Mesendoderm (in vitro differentiated cells): ENCODE measurements at regions not wholly inside any gene's neighbourhood (a gene's known extent, or its start where the extent isn't known, plus 50 kb on each side); places are given as distances from the start of the nearest gene placed in this dataset.

Experiments
- DNase-seq: peaks from one replicate; pipeline ENCODE4 v3.0.0; 2013
- H2AK5ac ChIP-seq: 2 replicates; pipeline ENCODE4 v1.6.1; 2013; ENCODE audit warnings: low read length, inconsistent platforms
- H2BK120ac ChIP-seq: 2 replicates; pipeline ENCODE4 v1.6.1; 2013; ENCODE audit warnings: low read depth, mild to moderate bottlenecking, low read length, moderate library complexity, mixed read lengths
- H2BK15ac ChIP-seq: replicated peaks from 2 replicates; pipeline ENCODE4 v1.6.1; 2013; ENCODE audit warnings: low read depth, mild to moderate bottlenecking, moderate library complexity
- H2BK5ac ChIP-seq: 2 replicates; pipeline ENCODE4 v1.6.1; 2013; ENCODE audit warnings: low read length, inconsistent platforms
- H3K18ac ChIP-seq: 2 replicates; pipeline ENCODE4 v1.6.1; 2013; ENCODE audit warnings: mild to moderate bottlenecking, low read length, mixed read lengths
- H3K23ac ChIP-seq: one replicate; pipeline ENCODE4 v1.6.1; 2013; ENCODE audit warnings: low read length
- H3K27ac ChIP-seq: 2 replicates; pipeline ENCODE4 v1.5.1; 2013; ENCODE audit warnings: low read depth, mild to moderate bottlenecking, inconsistent platforms, low read length, moderate library complexity
- H3K27me3 ChIP-seq: 2 replicates; pipeline ENCODE4 v1.6.1; 2013; ENCODE audit warnings: low read length, control low read depth, mild to moderate bottlenecking, inconsistent platforms; ENCODE audit not compliant: insufficient read depth, poor library complexity
- H3K36me3 ChIP-seq: 2 replicates; pipeline ENCODE4 v1.6.1; 2013; ENCODE audit warnings: low read length, inconsistent platforms; ENCODE audit not compliant: control insufficient read depth, insufficient read depth
- H3K4ac ChIP-seq: one replicate; pipeline ENCODE4 v1.6.1; 2013; ENCODE audit warnings: low read depth, mild to moderate bottlenecking, low read length, moderate library complexity
- H3K4me1 ChIP-seq: 2 replicates; pipeline ENCODE4 v1.6.1; 2013; ENCODE audit warnings: low read depth, low read length, inconsistent platforms; ENCODE audit not compliant: control insufficient read depth
- H3K4me2 ChIP-seq: 2 replicates; pipeline ENCODE4 v1.6.1; 2013; ENCODE audit warnings: low read length
- H3K4me3 ChIP-seq: 2 replicates; pipeline ENCODE4 v1.5.1; 2013; ENCODE audit warnings: mild to moderate bottlenecking, low read length
- H3K56ac ChIP-seq: one replicate; pipeline ENCODE4 v1.6.1; 2013; ENCODE audit warnings: low read length
- H3K79me1 ChIP-seq: 2 replicates; pipeline ENCODE4 v1.6.1; 2013; ENCODE audit warnings: low read length, inconsistent platforms
- H3K79me2 ChIP-seq: 2 replicates; pipeline ENCODE4 v1.6.1; 2013; ENCODE audit warnings: mild to moderate bottlenecking, low read length; ENCODE audit not compliant: control insufficient read depth, insufficient read depth
- H3K9ac ChIP-seq: 2 replicates; pipeline ENCODE4 v1.6.1; 2013; ENCODE audit warnings: low read length, inconsistent platforms
- H4K5ac ChIP-seq: one replicate; pipeline ENCODE4 v1.6.1; 2013; ENCODE audit warnings: low read length
- H4K8ac ChIP-seq: one replicate; pipeline ENCODE4 v1.6.1; 2013; ENCODE audit warnings: low read depth, mild to moderate bottlenecking, control low read depth, low read length, moderate library complexity
- WGBS: extraction: QIAGEN DNeasy Blood & Tissue Kit; methylation state at CpG from one replicate; pipeline ENCODE4 v1.1.7; 2013; ENCODE audit warnings: low lambda C conversion rate, missing lambda C conversion rate; ENCODE audit not compliant: insufficient coverage; ENCODE audit errors: extremely low coverage; 5-methylcytosine and 5-hydroxymethylcytosine counted together

DNA sequence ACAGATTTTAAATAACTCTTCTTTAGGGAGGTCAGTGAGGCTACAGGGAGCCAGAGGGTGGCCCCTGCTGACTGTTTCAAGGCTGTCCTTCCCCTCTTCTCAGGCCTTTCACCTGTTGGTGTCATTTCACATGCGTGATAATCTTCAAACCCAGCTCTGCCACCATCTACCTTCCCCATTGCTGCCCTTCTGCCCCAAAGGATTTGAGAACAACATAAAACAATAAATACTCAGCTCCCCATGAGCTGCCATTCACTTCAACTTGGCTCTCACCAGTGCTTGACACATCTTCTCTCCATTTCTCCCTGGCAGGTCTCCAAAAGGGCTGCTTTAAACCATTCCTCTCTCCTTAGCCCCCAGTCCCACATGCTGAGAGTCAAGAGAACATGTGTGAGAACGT lies 75.5 kb upstream of the PALM2AKAP2 start:
- Histone ChIP-seq H3K18ac (no peak overlapping the region), H2BK15ac (no peak overlapping the region), H3K4me1 (no peaks in the 10 kb centered on the region), H3K4me3 (no peak overlapping the region), H3K79me1 (no peaks in the 10 kb centered on the region), H3K9ac (no peak overlapping the region), H3K27ac (no peak overlapping the region), H4K5ac (no peak overlapping the region), H3K79me2 (no peaks in the 10 kb centered on the region), H3K4ac (no peak overlapping the region), H3K36me3 (no peaks in the 10 kb centered on the region), H3K27me3 (no peaks in the 10 kb centered on the region), H4K8ac (no peak overlapping the region), H3K23ac (no peak overlapping the region), H2BK120ac (no peak overlapping the region), H2BK5ac (no peak overlapping the region), H3K4me2 (no peak overlapping the region), H2AK5ac (no peak overlapping the region), H3K56ac (no peak overlapping the region)
- DNase-seq: no peak
- no CpG with 5 or more reads among the region's 2 CpGs for WGBS

DNA sequence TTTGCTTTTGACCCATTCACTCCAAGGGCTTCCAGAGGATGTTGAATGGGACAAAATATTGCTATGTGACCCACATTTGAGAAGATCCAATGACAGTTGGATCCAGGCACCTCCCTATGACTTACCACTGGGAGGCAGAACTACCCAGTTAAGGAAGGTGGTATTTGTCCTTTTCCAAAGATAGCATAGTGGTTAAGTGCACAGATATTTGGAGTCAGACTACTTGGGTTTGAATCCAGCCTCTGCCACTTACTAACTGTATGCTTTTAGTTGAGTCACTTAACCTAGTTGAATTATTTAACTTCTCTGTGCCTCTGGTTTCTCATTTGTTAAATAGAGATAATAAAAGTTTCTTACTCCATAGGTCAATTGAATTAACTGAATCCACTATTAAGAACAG lies 74.5 kb upstream of the PALM2AKAP2 start:
- H3K18ac ChIP-seq: no peak overlapping the region
- no peaks in the 10 kb centered on the region for H3K27me3 ChIP-seq
- H3K56ac ChIP-seq: no peak overlapping the region
- H2BK5ac ChIP-seq: no peak overlapping the region
- H3K4ac ChIP-seq: no peak overlapping the region
- no peak overlapping the region for H3K4me3 ChIP-seq
- H3K23ac ChIP-seq: no peak overlapping the region
- DNase-seq: peak; percentile 69
- no peaks in the 10 kb centered on the region for H3K4me1 ChIP-seq
- no peaks in the 10 kb centered on the region for H3K36me3 ChIP-seq
- no peak overlapping the region for H4K5ac ChIP-seq
- H3K4me2 ChIP-seq: no peak overlapping the region
- H3K79me2 ChIP-seq: no peaks in the 10 kb centered on the region
- H2AK5ac ChIP-seq: no peak overlapping the region
- no peak overlapping the region for H4K8ac ChIP-seq
- H2BK15ac ChIP-seq: no peak overlapping the region
- no peak overlapping the region for H2BK120ac ChIP-seq
- no peak overlapping the region for H3K27ac ChIP-seq
- no peaks in the 10 kb centered on the region for H3K79me1 ChIP-seq
- no peak overlapping the region for H3K9ac ChIP-seq

DNA sequence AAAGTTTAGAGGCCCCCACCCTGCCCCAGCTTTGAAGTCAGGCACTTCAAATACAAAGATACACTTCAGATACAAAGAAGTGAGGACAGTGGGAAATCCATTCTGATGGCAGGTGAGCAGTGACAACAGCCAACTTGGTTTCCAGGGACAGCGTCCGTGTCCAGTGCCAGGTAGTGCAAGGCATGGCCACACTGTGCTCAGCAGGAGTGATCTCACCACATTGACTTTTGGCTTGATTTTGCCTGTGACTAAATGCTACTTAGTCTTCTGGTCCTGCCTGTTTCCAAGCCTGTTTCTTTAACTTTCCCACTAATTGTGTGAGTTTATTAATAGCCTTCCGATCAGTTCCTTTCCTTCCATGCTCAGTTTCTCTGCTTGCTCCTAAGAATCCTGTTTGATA lies 72.6 kb upstream of the PALM2AKAP2 start:
- no peak overlapping the region for H3K4ac ChIP-seq
- H3K4me3 ChIP-seq: no peak overlapping the region
- no peak overlapping the region for H2AK5ac ChIP-seq
- H4K8ac ChIP-seq: no peak overlapping the region
- H3K4me2 ChIP-seq: no peak overlapping the region
- H2BK120ac ChIP-seq: no peak overlapping the region
- no peaks in the 10 kb centered on the region for H3K4me1 ChIP-seq
- H3K79me2 ChIP-seq: no peaks in the 10 kb centered on the region
- H4K5ac ChIP-seq: no peak overlapping the region
- WGBS: no CpG with 5 or more reads among the region's 3 CpGs
- H3K79me1 ChIP-seq: no peaks in the 10 kb centered on the region
- H3K27ac ChIP-seq: no peak overlapping the region
- no peaks in the 10 kb centered on the region for H3K36me3 ChIP-seq
- no peak overlapping the region for H2BK15ac ChIP-seq
- H3K56ac ChIP-seq: no peak overlapping the region
- H3K23ac ChIP-seq: no peak overlapping the region
- no peak overlapping the region for H3K9ac ChIP-seq
- no peak overlapping the region for H2BK5ac ChIP-seq
- DNase-seq: no peak
- no peak overlapping the region for H3K18ac ChIP-seq
- H3K27me3 ChIP-seq: no peaks in the 10 kb centered on the region

DNA sequence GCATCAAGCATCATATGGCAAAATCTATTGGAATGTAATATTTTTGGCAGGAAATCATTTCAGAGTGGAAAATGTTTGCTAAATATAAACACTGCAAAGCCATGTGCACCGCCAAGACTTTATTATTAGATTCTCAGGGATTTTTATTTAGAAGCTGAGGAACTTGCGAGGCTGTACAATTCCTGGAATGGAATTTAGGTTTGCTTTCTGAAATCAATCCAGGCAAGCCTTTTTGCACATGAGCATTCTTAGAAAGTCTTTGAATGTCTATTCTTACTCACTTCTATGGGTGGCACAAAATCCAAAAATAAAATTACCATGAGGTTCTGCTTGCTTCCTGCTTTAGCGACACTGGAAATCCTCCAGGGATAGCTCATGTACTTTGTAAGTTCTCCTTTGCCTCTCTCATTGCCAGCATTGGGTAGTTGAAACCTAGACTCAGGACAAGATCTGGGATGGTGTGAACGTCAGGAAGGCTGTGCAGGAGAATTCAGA lies 71.5 kb upstream of the PALM2AKAP2 start:
- Histone ChIP-seq H3K4me1 (no peaks in the 10 kb centered on the region), H3K18ac (no peak overlapping the region), H3K79me1 (no peaks in the 10 kb centered on the region), H3K27ac (no peak overlapping the region), H2BK120ac (no peak overlapping the region), H3K36me3 (no peaks in the 10 kb centered on the region), H3K9ac (no peak overlapping the region), H4K5ac (no peak overlapping the region), H2BK5ac (no peak overlapping the region), H3K4me3 (no peak overlapping the region), H3K4ac (no peak overlapping the region), H4K8ac (no peak overlapping the region), H2BK15ac (no peak overlapping the region), H3K79me2 (no peaks in the 10 kb centered on the region), H3K56ac (no peak overlapping the region), H3K23ac (no peak overlapping the region), H2AK5ac (no peak overlapping the region), H3K27me3 (no peaks in the 10 kb centered on the region), H3K4me2 (no peak overlapping the region)
- WGBS: no CpG with 5 or more reads among the region's 4 CpGs
- no peak for DNase-seq

DNA sequence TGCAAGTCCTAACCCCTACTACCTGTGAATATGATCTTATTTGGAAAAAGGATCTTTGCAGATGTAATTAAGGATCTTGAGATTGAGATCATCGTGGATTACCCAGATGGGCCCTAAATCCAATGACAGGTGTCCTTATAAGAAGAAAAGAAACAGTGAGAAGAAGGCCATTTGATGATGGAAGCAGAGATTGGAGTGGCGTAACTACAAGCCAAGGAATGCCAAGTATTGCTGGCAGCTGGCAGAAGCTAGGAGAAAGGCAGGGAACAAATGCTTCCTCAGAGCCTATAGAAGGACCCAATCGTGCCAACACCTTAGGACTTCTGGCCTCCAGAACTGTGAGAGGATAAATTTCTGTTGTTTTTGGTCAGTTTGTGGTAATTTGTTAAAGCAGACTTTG lies 70.1 kb upstream of the PALM2AKAP2 start:
- H3K79me2 ChIP-seq: no peaks in the 10 kb centered on the region
- H3K23ac ChIP-seq: no peak overlapping the region
- no peaks in the 10 kb centered on the region for H3K27me3 ChIP-seq
- H3K79me1 ChIP-seq: no peaks in the 10 kb centered on the region
- no peak overlapping the region for H2BK5ac ChIP-seq
- H3K27ac ChIP-seq: no peak overlapping the region
- no peaks in the 10 kb centered on the region for H3K4me1 ChIP-seq
- no peak overlapping the region for H2BK15ac ChIP-seq
- H4K8ac ChIP-seq: no peak overlapping the region
- H4K5ac ChIP-seq: no peak overlapping the region
- H3K4ac ChIP-seq: no peak overlapping the region
- H3K4me2 ChIP-seq: no peak overlapping the region
- WGBS: no CpG with 5 or more reads among the region's 3 CpGs
- no peak overlapping the region for H3K18ac ChIP-seq
- no peak overlapping the region for H3K4me3 ChIP-seq
- no peak for DNase-seq
- H2AK5ac ChIP-seq: no peak overlapping the region
- H3K9ac ChIP-seq: no peak overlapping the region
- no peaks in the 10 kb centered on the region for H3K36me3 ChIP-seq
- no peak overlapping the region for H3K56ac ChIP-seq
- H2BK120ac ChIP-seq: no peak overlapping the region

DNA sequence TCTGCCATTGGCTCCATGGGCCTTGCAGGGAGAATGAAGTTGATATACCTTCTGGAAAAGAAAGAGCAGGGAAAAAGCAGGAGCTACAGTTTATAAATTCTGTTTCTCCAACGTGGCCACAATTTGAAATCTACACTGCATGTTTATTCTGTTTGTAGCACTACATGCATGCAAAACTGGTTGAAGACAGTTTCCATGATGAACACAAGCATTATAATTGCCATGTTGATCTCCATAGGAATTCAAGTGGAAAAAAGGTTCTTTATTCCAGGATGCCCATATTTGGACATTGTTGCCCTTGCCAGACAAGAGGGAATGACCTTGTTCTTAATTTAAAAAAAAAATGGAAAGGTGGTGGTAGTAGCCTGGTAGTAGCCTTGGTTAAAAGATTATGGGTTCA lies 69.2 kb upstream of the PALM2AKAP2 start:
- H2BK15ac ChIP-seq: no peak overlapping the region
- H3K4me1 ChIP-seq: no peaks in the 10 kb centered on the region
- no peak overlapping the region for H4K5ac ChIP-seq
- H3K79me2 ChIP-seq: no peaks in the 10 kb centered on the region
- H2AK5ac ChIP-seq: no peak overlapping the region
- WGBS: no CpG with 5 or more reads among the region's 1 CpG
- no peaks in the 10 kb centered on the region for H3K79me1 ChIP-seq
- H2BK120ac ChIP-seq: no peak overlapping the region
- H3K36me3 ChIP-seq: no peaks in the 10 kb centered on the region
- H3K4me3 ChIP-seq: no peak overlapping the region
- no peak overlapping the region for H3K4ac ChIP-seq
- no peak overlapping the region for H2BK5ac ChIP-seq
- no peak overlapping the region for H3K23ac ChIP-seq
- no peak overlapping the region for H3K27ac ChIP-seq
- H3K27me3 ChIP-seq: no peaks in the 10 kb centered on the region
- no peak overlapping the region for H3K18ac ChIP-seq
- H3K9ac ChIP-seq: no peak overlapping the region
- no peak overlapping the region for H4K8ac ChIP-seq
- no peak overlapping the region for H3K4me2 ChIP-seq
- DNase-seq: no peak
- no peak overlapping the region for H3K56ac ChIP-seq
